Hindlimb muscle (tissue), 1 donor: ENCODE measurements at regions not wholly inside any gene's neighbourhood (a gene's known extent, or its start where the extent isn't known, plus 50 kb on each side); places are given as distances from the start of the nearest gene placed in this dataset.

Experiments used
- DNase-seq: peaks from one replicate; pipeline ENCODE4 v3.0.0-alpha.2; 2013

- DNase-seq, result peak; percentile 20
Observed at GRCh38 chr14:44701563-44702263, 194.6 kb upstream of the FSCB start.

- DNase-seq, result no peak
Observed at GRCh38 chr14:44700694-44701093, 193.6 kb upstream of the FSCB start.

GRCh38 chr14:44700184-44700583, 193.1 kb upstream of the FSCB start:
- no peak for DNase-seq

- no peak for DNase-seq
Observed at GRCh38 chr14:44699391-44699790, 192.3 kb upstream of the FSCB start.

- DNase-seq, result no peak
Observed at GRCh38 chr14:44669496-44669895, 162.4 kb upstream of the FSCB start.

- no peak for DNase-seq
Observed at GRCh38 chr14:44663136-44663535, 156.1 kb upstream of the FSCB start.

- no peak for DNase-seq
Observed at GRCh38 chr14:44662250-44662891, 155.3 kb upstream of the FSCB start.

- DNase-seq, result no peak
Observed at GRCh38 chr14:44658389-44658696, 151.3 kb upstream of the FSCB start.

GRCh38 chr14:44657696-44658388, 150.8 kb upstream of the FSCB start:
- peak; percentile 59 for DNase-seq

- DNase-seq, result no peak
Observed at GRCh38 chr14:44657203-44657602, 150.1 kb upstream of the FSCB start.

GRCh38 chr14:44654591-44654990, 147.5 kb upstream of the FSCB start:
- DNase-seq, result no peak

- DNase-seq, result peak; percentile 28
Observed at GRCh38 chr14:44653641-44654040, 146.6 kb upstream of the FSCB start.

GRCh38 chr14:44652640-44653039, 145.6 kb upstream of the FSCB start:
- no peak for DNase-seq

GRCh38 chr14:44649061-44649460, 142.0 kb upstream of the FSCB start:
- no peak for DNase-seq

- no peak for DNase-seq
Observed at GRCh38 chr14:44640416-44640815, 133.3 kb upstream of the FSCB start.

GRCh38 chr14:44639781-44640385, 132.8 kb upstream of the FSCB start:
- no peak for DNase-seq

GRCh38 chr14:44634692-44635091, 127.6 kb upstream of the FSCB start:
- no peak for DNase-seq

GRCh38 chr14:44626423-44626822, 119.3 kb upstream of the FSCB start:
- no peak for DNase-seq

GRCh38 chr14:44625098-44625497, 118.0 kb upstream of the FSCB start:
- DNase-seq, result no peak

GRCh38 chr14:44620121-44621019, 113.3 kb upstream of the FSCB start:
- DNase-seq, result no peak

- no peak for DNase-seq
Observed at GRCh38 chr14:44616204-44616603, 109.1 kb upstream of the FSCB start.

GRCh38 chr14:44613061-44613712, 106.1 kb upstream of the FSCB start:
- DNase-seq, result no peak
